ENCODE measurements at regions not wholly inside any gene's neighbourhood (a gene's known extent, or its start where the extent isn't known, plus 50 kb on each side); places are given as distances from the start of the nearest gene placed in this dataset.

DNA sequence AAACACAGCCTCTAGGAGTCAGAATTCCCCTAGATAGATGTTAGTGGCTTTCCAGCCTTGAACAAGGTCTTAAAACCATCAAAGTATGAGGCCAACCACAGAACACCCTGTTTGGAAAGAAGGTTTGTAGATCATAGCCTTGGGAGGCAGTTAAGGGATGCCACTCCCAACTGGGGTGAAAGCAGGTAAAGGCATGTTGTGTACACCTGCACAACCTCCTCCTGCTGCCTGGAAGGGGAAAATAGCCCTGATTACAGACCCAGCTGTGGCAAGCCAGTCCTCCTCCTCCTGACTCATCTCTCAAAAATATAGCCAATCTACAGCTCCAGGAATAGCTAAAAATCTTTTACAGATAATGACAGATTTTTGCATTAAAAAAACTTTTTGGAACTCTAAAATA is 108.1 kb downstream of the RBM43 start:
- FAIRE-seq, result no peak

DNA sequence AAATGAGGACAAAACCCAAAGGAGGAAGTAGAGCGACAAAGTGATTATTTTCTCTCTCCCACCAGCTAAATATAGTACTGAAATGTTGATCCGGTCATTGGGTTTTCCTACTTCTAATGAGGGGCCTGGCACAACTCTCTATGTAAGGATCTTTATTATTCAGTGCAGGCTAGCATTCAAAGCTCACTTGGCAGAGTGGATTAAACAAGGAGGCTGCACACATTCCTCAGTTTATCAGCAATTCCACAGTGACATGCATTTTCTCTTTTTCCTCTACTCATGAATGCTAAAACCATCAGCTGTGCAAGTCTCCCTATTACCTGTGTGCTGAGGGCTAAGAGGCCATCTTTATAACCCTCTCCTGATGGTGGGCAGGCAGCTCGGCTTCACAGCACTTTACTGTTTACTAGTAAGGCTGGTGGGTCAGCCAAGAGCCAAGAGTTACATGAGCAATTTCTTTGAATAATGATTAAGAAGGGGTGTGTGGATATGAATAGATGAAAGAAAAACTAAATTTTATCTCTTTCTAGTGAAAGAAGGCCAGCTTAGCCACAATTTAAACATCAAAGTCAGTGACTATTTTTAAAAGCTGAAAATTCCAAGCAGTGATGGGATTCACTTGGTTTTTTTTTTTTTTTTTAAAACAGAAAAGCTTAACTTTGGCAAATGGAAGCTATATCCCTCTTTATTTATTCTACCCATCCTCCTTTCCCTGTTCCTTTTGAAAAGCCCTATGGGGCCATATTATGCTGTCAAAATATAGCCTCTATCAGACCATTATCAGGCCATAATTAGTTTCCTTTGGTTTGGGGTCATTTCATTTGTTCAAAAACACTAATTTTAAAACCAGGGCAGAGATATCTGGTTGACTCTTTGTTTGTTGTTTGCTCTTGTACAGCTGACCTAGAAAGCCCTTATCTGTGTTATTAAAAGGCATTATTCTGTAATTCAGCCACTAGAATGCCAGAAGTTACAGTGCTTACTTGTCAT is 111.0 kb downstream of the RBM43 start:
- FAIRE-seq, result no peak

DNA sequence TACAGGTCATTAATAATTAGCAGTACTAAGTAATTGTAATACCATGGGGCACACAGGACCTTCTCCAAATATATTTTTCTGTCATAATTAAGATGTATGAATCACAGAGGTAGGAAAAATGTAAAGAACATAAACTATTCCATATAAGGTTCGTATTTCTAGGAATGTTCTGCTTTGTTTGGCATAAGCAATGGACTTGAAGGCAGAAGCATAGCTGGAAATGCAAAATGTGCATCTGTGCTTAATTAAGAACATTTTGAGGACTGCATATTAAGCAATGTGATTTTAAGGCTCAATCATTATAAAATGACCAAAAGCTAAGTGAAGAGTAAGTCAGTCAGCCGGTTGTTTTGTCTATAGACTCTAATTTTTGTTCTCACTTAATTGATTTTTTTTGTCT is 123.2 kb downstream of the RBM43 start:
- FAIRE-seq, result no peak

DNA sequence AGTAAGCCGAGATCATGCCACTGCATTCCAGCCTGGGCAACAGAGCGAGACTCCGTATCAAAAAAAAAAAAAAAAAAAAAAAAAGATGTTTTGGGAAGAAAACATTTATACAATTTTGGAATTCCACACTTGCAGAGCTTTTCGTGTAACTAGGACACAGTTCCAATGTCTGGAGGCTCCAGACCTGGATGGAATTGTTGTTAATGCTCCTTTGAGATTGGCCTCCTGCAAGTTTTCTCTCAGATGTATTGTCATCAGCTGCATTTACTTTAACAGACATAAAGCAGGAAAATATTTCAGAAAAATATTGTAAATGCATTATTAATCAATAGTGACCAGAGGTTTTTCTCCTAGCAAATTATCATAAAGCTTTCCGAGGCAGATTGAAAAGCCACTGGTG is 124.1 kb downstream of the RBM43 start:
- no peak for FAIRE-seq

DNA sequence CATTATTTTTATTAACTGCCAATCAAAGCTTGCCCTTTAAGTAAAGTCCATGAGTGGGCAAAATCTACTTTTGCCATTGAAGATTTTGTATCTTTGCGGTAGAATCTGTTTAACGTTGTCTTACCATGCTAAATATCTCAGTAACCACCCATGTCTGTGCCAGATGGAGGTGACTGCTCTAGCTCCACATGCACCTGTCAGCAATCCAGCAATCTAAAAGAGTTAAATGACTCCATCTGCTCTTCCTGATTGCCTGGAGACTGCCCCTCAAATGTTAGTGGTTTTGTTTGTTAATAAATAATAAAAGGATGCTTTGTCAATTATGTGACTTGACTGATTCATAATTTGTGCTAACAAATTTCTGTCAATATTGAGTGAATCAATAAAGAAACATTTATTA is 141.7 kb downstream of the RBM43 start:
- no peak for FAIRE-seq

DNA sequence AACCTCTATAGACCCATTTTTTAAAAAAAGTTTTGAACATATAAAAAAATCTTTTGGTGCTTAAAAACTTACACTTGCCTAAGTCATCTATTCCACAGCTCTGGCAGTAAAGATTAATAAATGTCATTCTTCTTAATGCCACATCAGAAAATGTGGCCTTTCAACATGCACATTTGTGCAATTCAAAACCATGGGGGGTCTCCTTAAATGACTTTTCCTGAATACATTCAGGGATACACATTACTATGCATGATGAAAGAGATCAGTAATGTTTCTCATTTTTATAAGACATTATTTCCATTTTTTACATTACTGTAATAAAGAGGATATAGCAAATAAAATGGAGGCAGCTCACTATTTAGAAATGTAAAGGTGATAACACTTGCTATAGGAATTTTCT is 142.3 kb downstream of the RBM43 start:
- FAIRE-seq, result no peak

DNA sequence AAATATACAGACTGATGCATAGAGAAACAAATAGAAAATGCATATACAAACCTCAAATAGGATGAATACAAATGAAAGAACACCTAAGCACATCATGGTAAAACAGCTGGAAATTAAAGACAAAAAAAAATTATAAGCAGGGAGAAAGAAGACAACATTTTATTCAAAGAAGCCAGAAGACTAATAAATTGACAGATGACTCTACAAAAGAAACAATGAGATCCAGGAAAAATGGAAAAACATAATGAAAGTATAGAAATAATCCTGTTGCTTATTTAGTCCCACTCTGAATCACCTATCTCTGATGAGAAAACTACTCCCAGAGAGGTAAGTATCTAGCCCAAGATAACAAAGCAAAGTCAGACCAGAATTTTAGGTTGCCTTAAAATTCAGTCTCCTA is 143.4 kb downstream of the RBM43 start:
- no peak for FAIRE-seq

DNA sequence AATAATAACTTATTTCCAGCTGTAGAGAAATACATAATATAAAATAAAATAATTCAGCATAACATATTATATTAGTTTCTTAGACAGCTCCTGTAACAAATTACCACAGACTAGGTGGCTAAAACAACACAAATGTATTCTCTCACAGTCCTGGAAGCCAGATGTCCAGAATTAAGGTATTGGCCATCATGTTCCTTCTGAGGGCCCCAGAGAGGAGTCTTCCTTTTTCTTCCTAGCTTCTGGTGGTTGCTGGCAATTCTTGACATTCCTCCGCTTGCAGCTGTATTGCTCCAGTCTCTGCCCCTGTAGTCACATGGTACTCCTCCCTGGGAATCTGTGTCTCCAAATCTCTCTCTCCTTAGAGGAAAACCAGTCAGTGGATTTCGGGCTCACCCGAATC is 146.8 kb downstream of the RBM43 start:
- FAIRE-seq, result no peak

DNA sequence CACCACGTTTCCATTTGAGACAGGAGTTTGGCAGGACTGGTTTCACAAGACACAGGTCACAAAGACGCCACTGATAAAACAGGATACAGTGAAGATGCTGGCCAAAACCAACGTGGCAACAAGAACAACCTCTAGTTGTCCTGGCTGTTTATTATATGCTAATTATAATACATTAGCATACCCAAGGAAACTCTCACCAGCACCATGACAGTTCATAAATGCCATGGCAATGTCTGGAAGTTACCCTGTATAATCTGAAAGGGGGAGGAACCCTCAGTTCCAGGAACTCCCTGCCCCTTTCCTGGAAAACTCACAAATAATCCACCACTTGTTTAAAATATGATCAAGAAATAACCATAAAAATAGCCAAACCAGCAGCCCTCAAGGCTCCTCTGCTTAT is 148.3 kb downstream of the RBM43 start:
- no peak for FAIRE-seq

DNA sequence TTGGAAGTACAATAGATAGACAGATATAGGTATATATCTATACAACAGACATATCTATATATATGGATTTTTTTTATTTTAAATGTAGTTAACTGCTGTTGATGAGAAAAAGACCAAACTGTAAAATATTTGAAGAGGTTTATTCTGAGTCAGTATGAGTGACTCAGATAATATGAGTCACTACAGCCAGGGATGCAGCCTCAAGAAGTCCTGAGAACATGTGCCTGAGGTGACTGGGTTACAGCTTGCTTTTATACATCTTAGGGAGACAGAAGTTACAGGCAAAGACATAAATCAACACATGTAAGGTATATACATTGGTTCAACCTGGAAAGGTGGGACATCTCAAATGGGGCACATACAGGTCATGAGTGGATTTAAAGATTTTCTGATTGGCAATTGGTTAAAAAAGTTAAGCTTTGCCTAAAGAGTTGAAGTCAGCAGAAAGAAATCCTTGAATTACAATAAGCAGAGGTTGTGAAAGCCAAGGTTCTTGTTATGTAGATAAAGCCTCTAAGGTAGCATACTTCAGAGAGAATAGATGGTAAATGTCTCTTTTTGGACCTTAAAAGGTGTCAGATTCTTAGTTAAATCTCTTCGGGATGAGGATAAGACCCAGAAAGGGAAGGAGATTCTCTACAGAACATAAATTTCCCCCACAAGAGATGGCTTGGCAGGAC is 149.9 kb downstream of the RBM43 start:
- FAIRE-seq, result no peak

DNA sequence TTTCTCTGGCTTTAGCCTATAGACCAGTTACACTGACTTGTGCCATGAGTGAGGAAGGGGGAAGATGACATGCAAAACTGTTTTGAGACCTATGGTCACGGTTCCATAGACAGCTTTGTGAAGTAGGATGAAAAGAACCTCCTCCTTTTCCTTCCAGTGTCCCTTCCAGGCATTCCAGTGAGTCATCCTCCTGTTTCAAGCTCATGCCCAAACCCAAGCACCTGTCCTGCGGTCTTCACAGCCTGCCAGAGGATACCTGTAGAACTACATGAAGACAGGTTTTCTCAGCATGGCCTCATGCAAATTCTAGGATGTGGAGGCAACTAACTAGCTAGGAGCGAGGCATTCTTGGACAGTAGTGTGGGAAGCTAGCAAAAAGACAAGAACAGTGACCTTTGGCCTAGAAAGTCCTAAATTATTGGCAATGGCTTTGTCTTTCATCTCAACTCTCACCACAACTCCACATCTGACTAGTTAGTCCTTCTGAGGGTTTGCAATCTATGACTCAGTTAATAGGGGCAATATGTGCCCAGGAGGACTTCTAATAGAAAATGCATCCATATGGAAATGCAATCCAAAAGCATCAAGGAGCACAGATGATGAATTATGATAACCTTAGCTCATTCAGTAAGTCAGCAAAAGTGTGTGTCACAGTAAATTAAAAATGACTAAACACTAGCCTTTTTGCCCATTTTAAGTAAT is 154.7 kb downstream of the RBM43 start:
- no peak for FAIRE-seq

DNA sequence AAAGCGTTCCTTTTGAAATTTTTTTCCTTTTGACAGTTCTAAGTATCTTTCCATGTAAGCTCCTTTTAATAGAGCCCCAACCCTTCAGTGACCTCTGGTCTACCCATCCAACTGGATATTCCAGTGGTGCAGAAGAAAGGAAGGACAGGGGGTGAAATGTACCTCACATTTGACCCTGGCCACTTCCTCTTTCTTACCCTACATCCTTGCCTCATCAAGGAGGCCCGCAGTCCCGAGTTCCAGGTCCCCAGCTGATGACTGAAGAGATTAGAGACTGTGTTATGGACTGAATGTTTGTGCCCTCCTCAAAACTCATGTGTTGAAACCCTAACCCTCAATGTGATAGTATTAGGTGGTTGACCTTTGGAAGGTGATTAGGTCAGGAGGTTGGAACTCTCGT is 158.1 kb downstream of the RBM43 start:
- no peak for FAIRE-seq

DNA sequence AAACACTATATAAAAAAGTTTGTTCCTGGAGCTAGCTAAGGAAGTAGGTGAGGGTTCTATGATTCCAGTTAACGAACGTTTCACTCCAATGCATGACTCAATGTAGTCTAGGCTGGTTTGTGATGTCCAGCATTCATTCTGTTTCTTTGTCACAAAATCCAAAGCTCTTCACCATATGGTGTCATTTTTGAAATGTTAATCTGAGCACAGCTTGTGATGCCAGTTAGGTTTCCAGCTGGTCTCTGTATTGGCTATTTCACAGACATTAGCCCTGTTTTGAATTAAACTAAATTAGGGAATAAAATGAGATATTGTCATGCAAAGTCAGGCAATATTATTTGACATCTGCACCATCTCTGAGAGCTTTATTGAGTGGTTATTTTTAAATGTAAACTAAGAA is 159.4 kb downstream of the RBM43 start:
- no peak for FAIRE-seq

DNA sequence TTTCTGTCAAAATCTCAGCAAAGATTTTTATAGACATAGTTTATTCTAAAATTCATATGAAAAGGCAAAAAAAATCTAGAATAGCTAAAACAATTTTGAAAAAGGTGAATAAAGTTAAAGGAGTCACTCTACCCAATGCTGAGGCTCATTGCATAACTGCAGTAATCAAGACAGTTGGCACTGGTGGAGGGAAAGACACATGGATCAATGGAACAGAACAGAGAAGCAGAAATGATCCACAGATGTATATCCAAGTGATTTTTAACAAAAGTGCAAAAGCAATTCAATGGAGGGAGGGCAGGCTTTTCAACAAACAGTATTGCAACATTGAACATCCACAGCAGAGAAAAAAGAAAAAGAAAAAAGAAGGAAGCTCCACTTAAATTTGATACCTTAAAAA is 162.8 kb downstream of the RBM43 start:
- no peak for FAIRE-seq

DNA sequence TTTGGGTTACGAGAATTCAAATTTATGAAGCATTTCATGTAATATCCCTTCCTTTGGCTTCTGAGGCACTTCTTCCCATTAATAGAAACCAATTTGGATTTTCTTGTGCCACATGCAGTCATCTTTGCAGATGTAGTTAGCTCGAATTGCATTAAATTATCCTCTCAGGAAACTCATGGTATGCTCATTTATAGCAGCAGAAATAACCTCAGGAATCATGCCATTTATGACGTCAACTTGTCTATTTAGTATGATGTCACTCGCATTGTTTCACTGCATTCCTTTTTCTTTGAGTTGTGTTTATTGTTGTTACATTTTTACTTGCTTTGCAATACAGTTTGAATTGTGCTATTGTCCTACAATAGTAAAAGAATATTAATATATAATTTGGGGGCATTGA is 163.8 kb downstream of the RBM43 start:
- no peak for FAIRE-seq

DNA sequence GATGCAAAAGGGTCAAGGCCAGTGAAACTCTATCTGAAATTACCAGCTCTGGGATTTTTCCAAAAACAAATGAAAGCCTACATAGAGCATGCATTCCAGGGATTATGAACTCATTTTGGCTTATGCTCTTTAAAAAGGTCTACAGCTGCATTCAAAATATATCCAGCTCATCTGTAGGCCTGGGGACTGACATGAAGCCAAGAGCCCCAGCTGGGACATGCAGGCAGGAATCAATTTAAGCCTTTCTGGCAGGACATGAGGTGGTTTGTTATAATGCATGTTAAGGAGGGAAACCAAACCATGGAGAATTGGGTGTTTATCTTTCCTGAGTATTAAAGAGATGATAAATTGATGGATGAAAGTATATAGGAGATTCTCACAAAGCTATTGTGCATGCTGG is 164.5 kb downstream of the RBM43 start:
- FAIRE-seq, result no peak

DNA sequence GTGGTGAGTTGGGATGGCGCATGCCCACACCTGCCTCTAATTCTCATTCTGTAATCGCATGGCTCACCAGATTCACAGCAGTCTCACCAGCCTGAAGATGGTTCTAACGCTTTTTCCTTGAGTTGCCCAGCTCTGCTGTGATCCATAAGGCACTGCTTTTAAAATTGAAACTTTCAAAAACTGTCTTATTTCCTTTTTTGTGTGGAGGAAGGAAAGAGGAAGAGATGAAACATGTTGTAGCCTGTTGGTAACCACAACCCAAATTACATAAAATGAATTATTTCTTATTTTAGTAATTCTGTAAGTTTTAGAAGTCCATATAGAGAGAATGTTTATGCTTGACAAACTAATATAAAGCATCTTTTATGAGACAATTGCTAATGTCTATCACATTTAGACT is 165.4 kb downstream of the RBM43 start:
- no peak for FAIRE-seq

DNA sequence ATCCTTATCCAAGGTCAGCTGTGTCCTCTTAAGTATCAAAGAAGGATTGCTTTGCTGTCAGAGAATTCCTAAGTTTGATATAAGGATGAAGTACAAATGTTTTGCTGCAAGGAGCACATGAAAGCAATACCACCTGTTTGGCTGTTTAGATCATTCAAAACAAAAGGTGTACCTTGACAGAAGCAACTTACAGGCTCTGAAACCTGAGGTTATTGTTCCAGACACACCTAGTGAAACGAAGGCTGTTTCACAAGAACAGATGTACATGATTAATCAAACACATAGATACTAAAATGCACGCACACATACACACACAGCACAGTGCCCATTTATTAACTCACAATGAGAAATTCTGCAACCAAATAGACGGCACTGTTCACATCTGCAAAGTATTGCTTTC is 166.2 kb downstream of the RBM43 start:
- FAIRE-seq, result no peak

DNA sequence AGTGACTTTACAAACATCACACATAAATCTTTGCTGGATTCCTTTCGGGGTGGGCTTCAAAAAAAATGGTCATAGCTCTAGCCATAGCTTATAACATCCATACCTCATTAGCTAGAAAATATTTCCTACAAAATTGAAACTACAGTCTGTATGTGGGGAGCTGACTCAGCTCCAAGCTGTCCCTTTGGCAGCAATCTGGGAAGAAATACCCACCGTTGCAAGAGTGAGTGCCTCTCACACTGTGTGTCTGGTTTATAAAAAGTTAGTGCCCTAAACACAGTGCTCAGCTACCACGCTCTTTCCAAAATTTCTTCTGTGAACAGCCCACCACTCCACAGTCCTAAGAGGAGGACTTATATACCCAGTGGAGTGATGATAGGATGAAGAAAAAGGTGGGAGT is 170.1 kb downstream of the RBM43 start:
- FAIRE-seq, result no peak

DNA sequence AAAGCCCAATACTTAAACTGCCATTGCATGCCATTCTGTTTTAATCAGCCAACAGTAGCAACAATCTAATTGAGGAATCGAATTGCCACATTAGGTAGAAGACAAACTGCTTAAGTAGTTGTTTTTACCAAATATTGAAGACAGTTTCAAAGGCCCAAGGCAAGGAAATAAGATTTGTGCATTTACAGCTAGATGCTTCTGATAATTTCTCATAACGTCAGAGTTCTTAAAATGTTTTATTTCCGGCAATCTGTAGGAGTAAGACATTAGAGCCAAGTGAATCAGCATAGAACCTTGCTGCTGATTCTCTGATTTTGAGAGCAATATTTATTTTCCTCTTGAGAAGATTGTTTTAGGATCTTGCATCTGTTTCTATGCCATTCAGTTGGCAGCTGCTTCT is 174.3 kb downstream of the RBM43 start:
- no peak for FAIRE-seq

DNA sequence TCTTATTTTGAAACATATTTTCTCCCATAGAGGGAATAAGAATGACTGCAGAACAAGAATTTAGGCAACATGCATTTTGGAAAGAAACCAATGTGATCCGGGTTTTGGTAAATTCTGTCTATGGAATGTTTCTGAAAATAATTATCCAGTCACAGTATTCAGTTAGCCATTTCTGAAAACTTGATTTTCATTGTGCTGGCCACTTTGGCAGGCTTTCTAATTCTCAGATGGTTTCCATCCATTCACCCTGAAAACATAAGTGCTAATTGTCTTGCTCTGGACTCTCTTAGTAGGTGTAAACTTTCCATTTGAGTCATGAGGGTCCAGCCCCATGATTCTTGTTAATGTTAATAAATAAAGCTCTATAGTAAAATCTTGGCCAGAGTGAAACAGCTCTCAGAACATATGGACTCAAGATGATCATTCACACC is 176.5 kb downstream of the RBM43 start:
- FAIRE-seq, result no peak

DNA sequence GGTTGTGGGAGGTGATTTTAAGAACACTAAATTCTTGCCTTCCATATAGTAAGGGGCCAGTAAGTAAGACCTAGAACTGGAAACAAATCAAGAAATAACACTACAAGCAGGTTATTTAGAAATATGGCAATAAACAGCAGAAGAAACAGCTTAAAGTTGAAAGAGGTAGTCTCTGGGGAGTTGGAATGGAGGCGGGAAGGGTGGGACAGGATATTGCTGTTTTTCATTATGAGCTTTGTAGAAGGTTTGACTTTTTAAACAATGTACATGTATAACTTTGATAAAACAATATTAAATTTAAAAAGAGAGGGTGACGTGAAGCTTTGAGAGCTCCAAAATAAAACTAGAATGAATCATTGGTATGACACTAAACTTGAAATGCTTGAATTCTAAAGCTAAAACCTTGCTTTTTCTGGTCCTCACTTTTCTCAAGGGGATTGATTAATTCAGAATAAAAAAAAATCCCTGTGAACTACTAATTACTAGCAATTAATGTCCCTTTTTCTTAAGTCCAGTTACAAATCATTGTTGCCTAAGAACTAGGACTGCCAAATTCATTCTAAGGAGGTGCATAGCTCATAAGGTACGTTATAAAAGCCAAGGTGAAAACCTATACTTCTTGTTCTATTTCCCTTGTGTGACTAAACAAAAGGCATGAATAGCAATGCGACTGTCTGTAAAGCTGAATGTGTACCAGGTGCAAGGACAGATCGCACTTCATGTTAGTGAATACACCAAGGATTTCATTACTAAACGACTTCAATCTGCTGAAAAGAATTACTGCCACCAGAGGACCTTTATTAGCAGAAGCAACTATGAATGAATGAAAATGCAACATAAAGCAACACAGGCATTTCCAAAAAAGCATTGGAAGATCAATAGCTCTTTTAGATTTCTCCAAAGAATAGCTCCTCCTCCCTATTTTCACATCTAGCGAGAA is 177.5 kb downstream of the RBM43 start:
- FAIRE-seq, result peak; percentile 43

All from endometrium (tissue), 2 donors.